ENCODE measurements at regions not wholly inside any gene's neighbourhood (a gene's known extent, or its start where the extent isn't known, plus 50 kb on each side); places are given as distances from the start of the nearest gene placed in this dataset.

DNA sequence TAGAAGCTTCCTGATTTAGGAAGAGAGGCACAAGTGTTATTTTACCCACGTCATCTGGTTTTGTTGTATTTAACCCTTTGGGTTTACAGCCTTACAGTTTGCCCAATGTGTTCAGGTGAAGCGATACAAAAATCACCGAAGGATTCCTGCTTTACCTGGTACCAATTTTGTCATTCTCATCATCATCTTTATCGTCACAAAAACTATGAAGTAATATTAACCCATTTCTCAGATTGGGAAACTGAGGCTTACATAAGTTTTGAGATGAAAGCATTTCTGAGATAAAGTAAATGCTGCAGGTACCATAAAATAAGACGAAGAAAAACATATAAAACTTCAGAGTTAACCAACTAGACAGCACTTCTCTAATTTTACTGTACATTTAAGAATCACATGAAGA lies 370.6 kb upstream of the OR4E1 start:
- DNase-seq (no peak), ATAC-seq (no peak)
- TF ChIP-seq, protein P1, sequence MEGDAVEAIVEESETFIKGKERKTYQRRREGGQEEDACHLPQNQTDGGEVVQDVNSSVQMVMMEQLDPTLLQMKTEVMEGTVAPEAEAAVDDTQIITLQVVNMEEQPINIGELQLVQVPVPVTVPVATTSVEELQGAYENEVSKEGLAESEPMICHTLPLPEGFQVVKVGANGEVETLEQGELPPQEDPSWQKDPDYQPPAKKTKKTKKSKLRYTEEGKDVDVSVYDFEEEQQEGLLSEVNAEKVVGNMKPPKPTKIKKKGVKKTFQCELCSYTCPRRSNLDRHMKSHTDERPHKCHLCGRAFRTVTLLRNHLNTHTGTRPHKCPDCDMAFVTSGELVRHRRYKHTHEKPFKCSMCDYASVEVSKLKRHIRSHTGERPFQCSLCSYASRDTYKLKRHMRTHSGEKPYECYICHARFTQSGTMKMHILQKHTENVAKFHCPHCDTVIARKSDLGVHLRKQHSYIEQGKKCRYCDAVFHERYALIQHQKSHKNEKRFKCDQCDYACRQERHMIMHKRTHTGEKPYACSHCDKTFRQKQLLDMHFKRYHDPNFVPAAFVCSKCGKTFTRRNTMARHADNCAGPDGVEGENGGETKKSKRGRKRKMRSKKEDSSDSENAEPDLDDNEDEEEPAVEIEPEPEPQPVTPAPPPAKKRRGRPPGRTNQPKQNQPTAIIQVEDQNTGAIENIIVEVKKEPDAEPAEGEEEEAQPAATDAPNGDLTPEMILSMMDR (IDR thresholded peaks at IDR 0.05), result no peak
- no peak overlapping the region for H3K4me3 ChIP-seq
- intact Hi-C loops (cut with DNase I), result no loop called here
- no peaks in the 10 kb centered on the region for H3K4me1 ChIP-seq
- H3K9me3 ChIP-seq, result no peaks in the 10 kb centered on the region
- H3K36me3 ChIP-seq, result no peaks in the 10 kb centered on the region
- H3K27me3 ChIP-seq, result no peaks in the 10 kb centered on the region
- H3K27ac ChIP-seq, result no peak overlapping the region

DNA sequence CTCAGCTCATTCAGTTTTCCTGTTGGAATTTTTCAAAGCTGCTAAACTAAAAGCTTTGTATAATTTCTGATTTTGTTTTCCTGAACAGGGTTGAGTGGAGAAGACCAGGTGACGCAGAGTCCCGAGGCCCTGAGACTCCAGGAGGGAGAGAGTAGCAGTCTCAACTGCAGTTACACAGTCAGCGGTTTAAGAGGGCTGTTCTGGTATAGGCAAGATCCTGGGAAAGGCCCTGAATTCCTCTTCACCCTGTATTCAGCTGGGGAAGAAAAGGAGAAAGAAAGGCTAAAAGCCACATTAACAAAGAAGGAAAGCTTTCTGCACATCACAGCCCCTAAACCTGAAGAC lies 367.1 kb upstream of the OR4E1 start:
- intact Hi-C loops (cut with DNase I), result no loop called here
- TF ChIP-seq, protein P1 (IDR thresholded peaks at IDR 0.05), result no peak

DNA sequence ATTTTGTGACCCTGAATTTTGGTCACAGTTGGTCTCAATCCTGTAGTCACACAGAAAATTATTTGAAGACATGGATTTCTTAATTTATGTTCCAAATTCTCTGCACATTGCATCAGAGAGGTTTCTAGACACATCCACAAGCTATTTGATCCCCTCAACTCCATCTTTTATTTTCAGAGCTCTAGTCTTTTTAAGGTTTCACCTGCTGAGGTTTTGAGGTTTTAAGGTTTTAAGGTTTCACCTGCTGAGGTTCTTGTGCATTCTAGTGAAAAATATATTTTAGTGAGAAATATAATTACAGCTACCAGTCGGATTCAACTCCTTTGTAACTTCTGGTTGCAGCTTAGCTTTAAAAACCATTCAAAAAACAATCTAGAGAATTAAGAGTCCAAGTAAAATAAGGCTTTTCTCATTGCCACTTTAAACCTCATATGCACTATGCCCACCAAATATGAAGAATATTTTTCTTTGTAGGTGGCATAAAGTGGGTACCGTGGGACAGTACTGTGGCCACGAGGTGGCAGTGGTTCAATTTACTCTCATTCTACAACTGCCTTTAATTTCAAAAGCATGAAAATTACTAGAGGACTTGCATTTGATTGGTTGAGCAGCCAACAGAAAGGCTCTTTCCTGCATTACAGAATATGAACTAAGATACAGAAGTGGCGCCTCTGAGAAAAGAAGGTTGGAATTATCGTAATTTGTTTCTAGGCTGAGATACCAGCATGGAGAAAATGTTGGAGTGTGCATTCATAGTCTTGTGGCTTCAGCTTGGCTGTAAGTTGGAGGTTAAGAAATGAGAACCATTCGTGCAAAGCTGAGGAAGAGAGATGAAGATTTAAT lies 366.5 kb upstream of the OR4E1 start:
- TF ChIP-seq, protein P1 (IDR thresholded peaks at IDR 0.05), result peak; percentile 19 to 32
- no peak overlapping the region for H3K4me3 ChIP-seq
- H3K4me1 ChIP-seq, result no peaks in the 10 kb centered on the region
- no peaks in the 10 kb centered on the region for H3K36me3 ChIP-seq
- no peak overlapping the region for H3K27ac ChIP-seq
- ATAC-seq, result peak; percentile 57
- H3K27me3 ChIP-seq, result no peaks in the 10 kb centered on the region
- peak in 1 of 4 donors; percentile 30 for DNase-seq
- no peaks in the 10 kb centered on the region for H3K9me3 ChIP-seq
- intact Hi-C loops (cut with DNase I), result no loop called here

More for the DNA sequence above, 367.1 kb upstream of the OR4E1 start:
- H3K27me3 ChIP-seq, result no peaks in the 10 kb centered on the region
- DNase-seq (no peak), ATAC-seq (no peak)
- no peak overlapping the region for H3K27ac ChIP-seq
- no peaks in the 10 kb centered on the region for H3K4me1 ChIP-seq
- H3K36me3 ChIP-seq, result no peaks in the 10 kb centered on the region
- no peak overlapping the region for H3K4me3 ChIP-seq
- H3K9me3 ChIP-seq, result no peaks in the 10 kb centered on the region

DNA sequence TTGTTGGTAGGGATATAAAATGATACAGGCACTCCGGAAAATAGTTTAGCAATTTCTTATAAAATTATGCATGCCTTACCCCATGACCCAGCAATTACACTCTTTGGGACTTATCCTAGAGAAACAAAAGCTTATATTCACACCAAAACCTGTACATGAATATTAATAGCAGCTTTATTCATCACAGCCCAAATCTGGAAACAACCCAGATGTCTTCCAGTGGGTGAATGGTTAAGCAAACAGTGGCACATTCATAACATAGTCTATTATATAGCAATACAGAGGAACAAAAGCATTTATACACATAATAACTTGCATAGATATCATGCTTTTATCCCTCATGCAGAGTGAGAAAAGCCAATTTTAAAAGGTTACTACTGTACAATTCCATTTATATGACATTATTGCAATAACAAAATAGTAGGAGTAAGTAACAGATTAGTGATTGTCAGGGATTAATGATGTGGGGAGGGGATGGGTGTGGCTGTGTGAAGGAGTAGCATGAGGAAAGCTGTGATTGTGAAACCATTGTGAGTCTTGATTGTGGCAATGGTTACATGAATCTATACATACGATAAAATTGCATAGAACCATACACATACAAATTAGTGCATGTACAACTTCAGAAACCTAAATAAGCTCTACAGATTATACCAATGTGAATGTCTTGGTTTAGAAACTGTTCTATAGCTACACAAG lies 363.1 kb upstream of the OR4E1 start:
- no peaks in the 10 kb centered on the region for H3K27me3 ChIP-seq
- H3K4me1 ChIP-seq, result no peaks in the 10 kb centered on the region
- no peak for DNase-seq
- no peaks in the 10 kb centered on the region for H3K9me3 ChIP-seq
- H3K36me3 ChIP-seq, result no peaks in the 10 kb centered on the region
- no peak for ATAC-seq
- TF ChIP-seq, protein P1 (IDR thresholded peaks at IDR 0.05), result no peak
- no peak overlapping the region for H3K27ac ChIP-seq
- intact Hi-C loops (cut with DNase I), result no loop called here
- H3K4me3 ChIP-seq, result no peak overlapping the region

DNA sequence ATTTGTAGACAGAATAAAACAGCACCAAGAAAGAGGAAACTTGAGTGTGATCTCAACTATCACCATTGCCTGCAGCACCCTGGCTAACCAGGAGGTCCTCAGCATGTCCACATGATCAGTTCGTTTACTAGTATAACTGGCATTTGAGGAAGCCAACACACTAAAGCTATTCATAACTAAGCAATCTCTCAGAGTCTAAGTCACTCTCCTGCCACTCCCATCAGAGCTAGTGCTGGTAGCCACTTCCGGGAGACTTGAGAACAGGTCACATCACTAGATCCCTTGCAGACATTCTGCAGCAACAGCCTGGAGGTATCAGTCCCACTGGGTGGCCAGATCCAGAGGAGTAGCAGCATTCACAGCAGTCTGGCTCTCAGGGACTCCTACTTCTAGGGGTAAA lies 352.9 kb upstream of the OR4E1 start:
- ATAC-seq, result no peak
- H3K9me3 ChIP-seq, result no peaks in the 10 kb centered on the region
- H3K4me1 ChIP-seq, result no peaks in the 10 kb centered on the region
- intact Hi-C loops (cut with DNase I), result no loop called here
- H3K4me3 ChIP-seq, result no peak overlapping the region
- H3K36me3 ChIP-seq, result no peaks in the 10 kb centered on the region
- no peak for DNase-seq
- H3K27ac ChIP-seq, result no peak overlapping the region
- H3K27me3 ChIP-seq, result no peaks in the 10 kb centered on the region
- TF ChIP-seq, protein P1 (IDR thresholded peaks at IDR 0.05), result no peak

Measured in left lung (tissue), 4 donors.